SIG-M5 treated with dmso at 0.1 percent for 504 hours (cell line): ENCODE measurements at regions not wholly inside any gene's neighbourhood (a gene's known extent, or its start where the extent isn't known, plus 50 kb on each side); places are given as distances from the start of the nearest gene placed in this dataset.

Experiments used
- DNase-seq: peaks from one replicate; lab custom pipeline; 2025; ENCODE audit not compliant: unreplicated experiment; lab: John Stamatoyannopoulos, UW

GRCh38 chr20:4476903-4477500 lies 209.3 kb upstream of the PRNP start:
- no peak for DNase-seq

GRCh38 chr20:4472906-4473305 lies 213.3 kb upstream of the PRNP start:
- DNase-seq: no peak

- no peak for DNase-seq
Measured at GRCh38 chr20:4471221-4471620, 215.0 kb upstream of the PRNP start.

GRCh38 chr20:4470375-4470774 lies 215.9 kb upstream of the PRNP start:
- no peak for DNase-seq

GRCh38 chr20:4469910-4470309 lies 216.3 kb upstream of the PRNP start:
- no peak for DNase-seq

GRCh38 chr20:4468114-4468513 lies 218.1 kb upstream of the PRNP start:
- no peak for DNase-seq

GRCh38 chr20:4465855-4466545 lies 216.9 kb upstream of the ADRA1D start:
- DNase-seq: no peak

- no peak for DNase-seq
Measured at GRCh38 chr20:4465212-4465611, 216.1 kb upstream of the ADRA1D start.

GRCh38 chr20:4462801-4463200 lies 213.7 kb upstream of the ADRA1D start:
- peak; percentile 3 for DNase-seq

- no peak for DNase-seq
Measured at GRCh38 chr20:4459081-4459480, 210.0 kb upstream of the ADRA1D start.

- no peak for DNase-seq
Measured at GRCh38 chr20:4457566-4458543, 208.8 kb upstream of the ADRA1D start.

GRCh38 chr20:4455996-4456395 lies 206.9 kb upstream of the ADRA1D start:
- no peak for DNase-seq

GRCh38 chr20:4455301-4455701 lies 206.2 kb upstream of the ADRA1D start:
- DNase-seq: no peak

- no peak for DNase-seq
Measured at GRCh38 chr20:4454111-4454510, 205.0 kb upstream of the ADRA1D start.

GRCh38 chr20:4453359-4453758 lies 204.3 kb upstream of the ADRA1D start:
- DNase-seq: no peak

- DNase-seq: no peak
Measured at GRCh38 chr20:4451487-4452081, 202.5 kb upstream of the ADRA1D start.

- no peak for DNase-seq
Measured at GRCh38 chr20:4449957-4450715, 201.0 kb upstream of the ADRA1D start.

- DNase-seq: no peak
Measured at GRCh38 chr20:4445784-4446183, 196.7 kb upstream of the ADRA1D start.

GRCh38 chr20:4445331-4445730 lies 196.2 kb upstream of the ADRA1D start:
- no peak for DNase-seq

- DNase-seq: no peak
Measured at GRCh38 chr20:4444404-4444803, 195.3 kb upstream of the ADRA1D start.

GRCh38 chr20:4443016-4443415 lies 193.9 kb upstream of the ADRA1D start:
- DNase-seq: no peak
